Panc1 (cell line): ENCODE measurements at regions not wholly inside any gene's neighbourhood (a gene's known extent, or its start where the extent isn't known, plus 50 kb on each side); places are given as distances from the start of the nearest gene placed in this dataset.

Experiments used
- POLR2AphosphoS5 ChIP-seq: IDR thresholded peaks from 2 replicates; pipeline ENCODE4 v1.6.1; 2012; ENCODE audit warnings: mild to moderate bottlenecking, low read depth, low read length, moderate library complexity
- SIN3A ChIP-seq: IDR thresholded peaks from 2 replicates; pipeline ENCODE4 v1.6.1; 2012; ENCODE audit warnings: low read depth, mild to moderate bottlenecking, low read length, moderate library complexity, borderline replicate concordance; ENCODE audit not compliant: insufficient read depth
- TCF7L2 ChIP-seq: IDR thresholded peaks from 2 replicates; pipeline ENCODE4 v1.6.1; 2011; ENCODE audit warnings: mild to moderate bottlenecking, low read depth, low read length, inconsistent platforms
- TF ChIP-seq, protein P1 (sequence below): fragments of 450-650 bp; IDR thresholded peaks from 2 replicates; pipeline ENCODE4 v1.5.1; 2017; ENCODE audit warnings: mild to moderate bottlenecking
- TF ChIP-seq, protein P2 (sequence below), 2 experiments: IDR thresholded peaks; 2 replicates each; pipeline ENCODE4 v1.6.1; 2011 to 2012; ENCODE audit warnings: low read depth in 2 of 2, control low read depth in 1 of 2, low read length in 1 of 2, mild to moderate bottlenecking in 1 of 2, moderate library complexity in 1 of 2; ENCODE audit not compliant: insufficient read depth in 1 of 2

DNA sequence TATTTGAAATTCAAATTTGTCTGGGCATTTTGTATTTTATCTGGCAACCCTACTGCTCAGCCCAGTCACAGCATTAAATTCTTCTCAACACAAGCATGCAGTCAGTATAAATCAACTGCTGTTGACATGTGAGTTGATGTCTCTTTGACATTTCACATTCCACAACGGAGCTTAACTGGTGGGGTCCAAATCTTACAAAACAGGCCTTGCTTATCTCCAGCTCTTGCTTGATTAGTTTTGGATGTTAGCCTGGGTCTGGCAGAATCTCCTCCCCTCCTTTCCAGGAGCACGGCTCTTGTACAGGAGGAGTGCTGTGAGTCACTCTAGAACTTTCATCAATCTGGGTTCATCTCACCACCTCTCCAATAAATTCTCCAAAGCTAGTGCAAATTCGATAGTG is 80.8 kb upstream of the PHACTR1 start:
- TF ChIP-seq, protein P1, sequence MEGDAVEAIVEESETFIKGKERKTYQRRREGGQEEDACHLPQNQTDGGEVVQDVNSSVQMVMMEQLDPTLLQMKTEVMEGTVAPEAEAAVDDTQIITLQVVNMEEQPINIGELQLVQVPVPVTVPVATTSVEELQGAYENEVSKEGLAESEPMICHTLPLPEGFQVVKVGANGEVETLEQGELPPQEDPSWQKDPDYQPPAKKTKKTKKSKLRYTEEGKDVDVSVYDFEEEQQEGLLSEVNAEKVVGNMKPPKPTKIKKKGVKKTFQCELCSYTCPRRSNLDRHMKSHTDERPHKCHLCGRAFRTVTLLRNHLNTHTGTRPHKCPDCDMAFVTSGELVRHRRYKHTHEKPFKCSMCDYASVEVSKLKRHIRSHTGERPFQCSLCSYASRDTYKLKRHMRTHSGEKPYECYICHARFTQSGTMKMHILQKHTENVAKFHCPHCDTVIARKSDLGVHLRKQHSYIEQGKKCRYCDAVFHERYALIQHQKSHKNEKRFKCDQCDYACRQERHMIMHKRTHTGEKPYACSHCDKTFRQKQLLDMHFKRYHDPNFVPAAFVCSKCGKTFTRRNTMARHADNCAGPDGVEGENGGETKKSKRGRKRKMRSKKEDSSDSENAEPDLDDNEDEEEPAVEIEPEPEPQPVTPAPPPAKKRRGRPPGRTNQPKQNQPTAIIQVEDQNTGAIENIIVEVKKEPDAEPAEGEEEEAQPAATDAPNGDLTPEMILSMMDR: no peak
- TF ChIP-seq POLR2AphosphoS5: no peak
- no peak for TF ChIP-seq SIN3A
- TF ChIP-seq TCF7L2: no peak
- TF ChIP-seq, protein P2, sequence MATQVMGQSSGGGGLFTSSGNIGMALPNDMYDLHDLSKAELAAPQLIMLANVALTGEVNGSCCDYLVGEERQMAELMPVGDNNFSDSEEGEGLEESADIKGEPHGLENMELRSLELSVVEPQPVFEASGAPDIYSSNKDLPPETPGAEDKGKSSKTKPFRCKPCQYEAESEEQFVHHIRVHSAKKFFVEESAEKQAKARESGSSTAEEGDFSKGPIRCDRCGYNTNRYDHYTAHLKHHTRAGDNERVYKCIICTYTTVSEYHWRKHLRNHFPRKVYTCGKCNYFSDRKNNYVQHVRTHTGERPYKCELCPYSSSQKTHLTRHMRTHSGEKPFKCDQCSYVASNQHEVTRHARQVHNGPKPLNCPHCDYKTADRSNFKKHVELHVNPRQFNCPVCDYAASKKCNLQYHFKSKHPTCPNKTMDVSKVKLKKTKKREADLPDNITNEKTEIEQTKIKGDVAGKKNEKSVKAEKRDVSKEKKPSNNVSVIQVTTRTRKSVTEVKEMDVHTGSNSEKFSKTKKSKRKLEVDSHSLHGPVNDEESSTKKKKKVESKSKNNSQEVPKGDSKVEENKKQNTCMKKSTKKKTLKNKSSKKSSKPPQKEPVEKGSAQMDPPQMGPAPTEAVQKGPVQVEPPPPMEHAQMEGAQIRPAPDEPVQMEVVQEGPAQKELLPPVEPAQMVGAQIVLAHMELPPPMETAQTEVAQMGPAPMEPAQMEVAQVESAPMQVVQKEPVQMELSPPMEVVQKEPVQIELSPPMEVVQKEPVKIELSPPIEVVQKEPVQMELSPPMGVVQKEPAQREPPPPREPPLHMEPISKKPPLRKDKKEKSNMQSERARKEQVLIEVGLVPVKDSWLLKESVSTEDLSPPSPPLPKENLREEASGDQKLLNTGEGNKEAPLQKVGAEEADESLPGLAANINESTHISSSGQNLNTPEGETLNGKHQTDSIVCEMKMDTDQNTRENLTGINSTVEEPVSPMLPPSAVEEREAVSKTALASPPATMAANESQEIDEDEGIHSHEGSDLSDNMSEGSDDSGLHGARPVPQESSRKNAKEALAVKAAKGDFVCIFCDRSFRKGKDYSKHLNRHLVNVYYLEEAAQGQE (IDR thresholded peaks at IDR 0.05; ENCODE audit: insufficient read depth in 1 of 2, low read depth in 2 of 2, low read length in 1 of 2): no peak
